ENCODE measurements at regions not wholly inside any gene's neighbourhood (a gene's known extent, or its start where the extent isn't known, plus 50 kb on each side); places are given as distances from the start of the nearest gene placed in this dataset.

DNA sequence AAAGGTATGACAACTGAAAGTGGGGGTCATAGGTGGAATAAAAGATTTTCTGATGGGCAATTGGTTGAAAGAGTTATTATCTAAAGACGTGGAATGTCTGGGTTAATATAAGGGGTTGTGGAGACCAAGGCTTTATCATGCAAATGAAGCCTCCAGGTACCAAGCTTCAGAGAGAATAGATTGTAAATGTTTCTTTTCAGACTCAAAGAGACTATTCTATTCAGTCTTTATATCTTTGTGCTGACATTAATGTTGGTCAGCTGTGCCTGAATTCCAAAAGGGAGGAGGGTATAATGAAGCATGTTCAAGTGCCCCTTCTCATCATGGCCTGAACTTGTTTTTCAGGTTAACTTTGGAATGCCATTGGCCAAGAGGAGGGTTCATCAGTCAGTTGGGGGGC, 145.3 kb downstream of the SETD4 start:
- TF ChIP-seq POLR2AphosphoS5 (IDR thresholded peaks at IDR 0.05; ENCODE audit: low read depth), result no peak
- no peak for TF ChIP-seq CTCF (IDR thresholded peaks at IDR 0.05; ENCODE audit: insufficient read depth, low read length)
- TF ChIP-seq GABPA (IDR thresholded peaks at IDR 0.05; ENCODE audit: low read depth), result no peak
- no peak for TF ChIP-seq SPI1 (IDR thresholded peaks at IDR 0.05; ENCODE audit: borderline replicate concordance, low read depth)

Data from HL-60 (cell line).